GM23338 (cell line): ENCODE measurements at regions not wholly inside any gene's neighbourhood (a gene's known extent, or its start where the extent isn't known, plus 50 kb on each side); places are given as distances from the start of the nearest gene placed in this dataset.

Source experiments
- ATAC-seq: fragments of 200-7000 bp; cut with Tn5 transposase; 3 replicates; pipeline ENCODE4 v1.9.1; 2020
- DNase-seq: peaks from one replicate; pipeline ENCODE4 v3.0.0-alpha.2; 2015; ENCODE audit warnings: low spot score
- H2AFZ ChIP-seq: fragments of 200-600 bp; sonication (generic); 2 replicates; pipeline ENCODE4 v1.8.0; 2016; ENCODE audit warnings: antibody characterized with exemption, mild to moderate bottlenecking, moderate library complexity
- H3F3A ChIP-seq: fragments of 200-600 bp; sonication (generic); replicated peaks from 2 replicates; pipeline ENCODE4 v1.8.0; 2017; ENCODE audit warnings: antibody characterized with exemption, mixed run types, low read depth
- H3K27ac ChIP-seq: fragments of 200-600 bp; sonication (generic); 2 replicates; pipeline ENCODE4 v1.6.1; 2016; ENCODE audit warnings: low read depth
- H3K27me3 ChIP-seq: fragments of 200-600 bp; sonication (generic); 2 replicates; pipeline ENCODE4 v1.8.0; 2016; ENCODE audit warnings: mild to moderate bottlenecking, mixed run types, moderate library complexity; ENCODE audit not compliant: insufficient read depth
- H3K36me3 ChIP-seq: fragments of 200-600 bp; sonication (generic); 2 replicates; pipeline ENCODE4 v1.8.0; 2016; ENCODE audit warnings: mild to moderate bottlenecking; ENCODE audit not compliant: insufficient read depth
- H3K4me1 ChIP-seq: fragments of 200-600 bp; sonication (generic); 2 replicates; pipeline ENCODE4 v1.8.0; 2016; ENCODE audit warnings: mild to moderate bottlenecking, moderate library complexity; ENCODE audit not compliant: insufficient read depth
- H3K4me2 ChIP-seq: fragments of 200-600 bp; sonication (generic); 2 replicates; pipeline ENCODE4 v1.7.1; 2017; ENCODE audit warnings: mixed run types
- H3K4me3 ChIP-seq: fragments of 200-600 bp; sonication (generic); 2 replicates; pipeline ENCODE4 v1.6.1; 2016; ENCODE audit warnings: mixed run types
- H3K79me2 ChIP-seq: fragments of 200-600 bp; sonication (generic); replicated peaks from 2 replicates; pipeline ENCODE4 v1.8.0; 2017; ENCODE audit warnings: mild to moderate bottlenecking; ENCODE audit not compliant: insufficient read depth
- H3K9me2 ChIP-seq: fragments of 200-600 bp; sonication (generic); 2 replicates; pipeline ENCODE4 v1.8.0; 2017; ENCODE audit not compliant: insufficient read depth
- H4K20me1 ChIP-seq: fragments of 200-600 bp; sonication (generic); replicated peaks from 2 replicates; pipeline ENCODE4 v1.8.0; 2017; ENCODE audit warnings: mild to moderate bottlenecking; ENCODE audit not compliant: insufficient read depth
- H3K27ac Mint-ChIP-seq: 2 replicates; pipeline ENCODE4 v1.8.0; 2020; ENCODE audit warnings: inconsistent platforms, mild to moderate bottlenecking, moderate library complexity, mixed read lengths
- H3K27me3 Mint-ChIP-seq: 3 replicates; pipeline ENCODE4 v1.8.0; 2022; ENCODE audit warnings: low read depth, mild to moderate bottlenecking, moderate library complexity, mixed read lengths, inconsistent platforms; ENCODE audit not compliant: insufficient read depth, poor library complexity
- H3K36me3 Mint-ChIP-seq: 3 replicates; pipeline ENCODE4 v1.8.0; 2021; ENCODE audit warnings: low read depth, mild to moderate bottlenecking, inconsistent platforms, moderate library complexity, mixed read lengths
- H3K4me1 Mint-ChIP-seq: 3 replicates; pipeline ENCODE4 v1.8.0; 2020; ENCODE audit warnings: mild to moderate bottlenecking, inconsistent platforms, mixed read lengths
- H3K4me3 Mint-ChIP-seq: 3 replicates; pipeline ENCODE4 v1.8.0; 2021; ENCODE audit warnings: moderate library complexity, mild to moderate bottlenecking, inconsistent platforms, mixed read lengths
- H3K9me3 Mint-ChIP-seq: 3 replicates; pipeline ENCODE4 v1.8.0; 2020; ENCODE audit warnings: moderate library complexity, mild to moderate bottlenecking, inconsistent platforms, mixed read lengths
- EZH2 ChIP-seq: fragments of 200-600 bp; sonication (generic); IDR thresholded peaks from one replicate; pipeline ENCODE4 v1.8.0; 2017; ENCODE audit warnings: antibody characterized with exemption, mild to moderate bottlenecking, low read depth; ENCODE audit not compliant: unreplicated experiment
- EZH2phosphoT487 ChIP-seq: fragments of 200-600 bp; sonication (generic); IDR thresholded peaks from one replicate; pipeline ENCODE4 v1.8.1; 2018; ENCODE audit warnings: antibody characterized with exemption; ENCODE audit not compliant: unreplicated experiment
- JUNB ChIP-seq: IDR thresholded peaks from one replicate; pipeline ENCODE4 v1.6.1; 2016; ENCODE audit warnings: antibody characterized with exemption; ENCODE audit not compliant: unreplicated experiment
- NANOG ChIP-seq: IDR thresholded peaks from 2 replicates; pipeline ENCODE4 v1.6.1; 2016; ENCODE audit warnings: antibody characterized with exemption, borderline replicate concordance
- POLR2AphosphoS5 ChIP-seq: IDR thresholded peaks from 2 replicates; pipeline ENCODE4 v1.6.1; 2016; ENCODE audit warnings: antibody characterized with exemption, low read depth
- ZNF114 ChIP-seq: fragments of 250-450 bp; sonication (Bioruptor Pico); IDR thresholded peaks from 2 replicates; pipeline ENCODE4 v1.5.0; 2020; ENCODE audit warnings: mild to moderate bottlenecking, moderate library complexity
- ZNF331 ChIP-seq: fragments of 250-450 bp; sonication (Bioruptor Pico); IDR thresholded peaks from 2 replicates; pipeline ENCODE4 v1.5.0; 2020; ENCODE audit warnings: low read depth, mild to moderate bottlenecking, moderate library complexity
- TF ChIP-seq, protein P1 (sequence below): IDR thresholded peaks from one replicate; pipeline ENCODE4 v1.6.1; 2018; ENCODE audit warnings: antibody characterized with exemption; ENCODE audit not compliant: unreplicated experiment

DNA sequence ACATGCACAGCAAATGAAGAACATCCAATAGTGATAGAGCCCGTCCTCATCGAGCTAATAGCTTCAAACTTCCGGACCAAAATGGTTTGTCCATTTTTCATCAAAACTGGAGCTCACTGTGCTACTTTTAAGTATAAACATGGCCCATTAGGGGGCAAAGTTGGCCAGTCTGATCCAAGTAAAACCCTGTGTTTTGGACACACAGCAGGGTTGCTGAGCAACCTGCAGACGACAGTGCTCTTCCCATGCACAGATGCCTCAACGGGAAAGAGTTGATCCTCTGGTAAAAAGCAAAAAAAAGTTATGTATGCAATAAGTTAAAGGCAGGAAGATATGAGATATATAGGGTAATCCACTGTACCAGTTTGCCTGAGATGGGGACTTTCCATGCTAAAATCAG is 244.0 kb upstream of the THBS1 start (continued):
- TF ChIP-seq JUNB = no peak

DNA sequence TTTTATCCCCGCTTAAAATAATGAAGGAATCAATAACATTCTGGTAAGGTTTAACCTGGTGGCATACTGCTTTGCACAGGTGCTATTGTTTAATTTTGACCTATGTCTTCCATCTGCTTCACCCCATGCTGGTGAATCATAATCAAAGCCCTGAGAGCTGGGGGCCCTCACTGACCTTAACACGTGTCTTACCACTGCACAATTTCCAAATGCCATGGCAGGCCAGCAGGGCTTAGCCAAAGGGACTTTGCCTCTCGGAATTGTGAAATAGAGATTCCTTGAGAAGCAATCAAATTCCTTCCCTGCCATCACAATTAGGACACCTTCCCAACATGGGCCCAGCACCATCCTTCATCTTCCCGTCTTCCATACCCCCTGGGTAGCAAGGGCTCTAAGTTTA is 242.6 kb upstream of the THBS1 start:
- Histone ChIP-seq H3F3A (no peaks in the 10 kb centered on the region), H3K4me2 (no peak overlapping the region), H4K20me1 (no peaks in the 10 kb centered on the region), H3K36me3 (no peaks in the 10 kb centered on the region), H3K27ac (no peak overlapping the region), H3K4me3 (no peak overlapping the region), H3K9me2 (no peaks in the 10 kb centered on the region), H3K4me1 (no peaks in the 10 kb centered on the region; the same call in 1 of the 2 replicates), H2AFZ (no peak overlapping the region), H3K27me3 (no peaks in the 10 kb centered on the region), H3K79me2 (no peaks in the 10 kb centered on the region)
- DNase-seq (no peak), ATAC-seq (no peak)
- Mint-ChIP-seq H3K4me1 (peaks cover 3% of the 10 kb centered on the region), H3K27ac (no peak overlapping the region), H3K9me3 (peaks cover 3% of the 10 kb centered on the region; the same call in 1 of the 3 replicates), H3K36me3 (peaks cover 5% of the 10 kb centered on the region; the same call in 2 of the 3 replicates), H3K4me3 (no peak overlapping the region), H3K27me3 (peaks cover 2% of the 10 kb centered on the region)
- TF ChIP-seq ZNF114 (CRISPR knock-in tag) (no peak), EZH2phosphoT487 (no peak), POLR2AphosphoS5 (no peak), EZH2 (no peak), JUNB (no peak), ZNF331 (no peak)
- TF ChIP-seq, protein P1, sequence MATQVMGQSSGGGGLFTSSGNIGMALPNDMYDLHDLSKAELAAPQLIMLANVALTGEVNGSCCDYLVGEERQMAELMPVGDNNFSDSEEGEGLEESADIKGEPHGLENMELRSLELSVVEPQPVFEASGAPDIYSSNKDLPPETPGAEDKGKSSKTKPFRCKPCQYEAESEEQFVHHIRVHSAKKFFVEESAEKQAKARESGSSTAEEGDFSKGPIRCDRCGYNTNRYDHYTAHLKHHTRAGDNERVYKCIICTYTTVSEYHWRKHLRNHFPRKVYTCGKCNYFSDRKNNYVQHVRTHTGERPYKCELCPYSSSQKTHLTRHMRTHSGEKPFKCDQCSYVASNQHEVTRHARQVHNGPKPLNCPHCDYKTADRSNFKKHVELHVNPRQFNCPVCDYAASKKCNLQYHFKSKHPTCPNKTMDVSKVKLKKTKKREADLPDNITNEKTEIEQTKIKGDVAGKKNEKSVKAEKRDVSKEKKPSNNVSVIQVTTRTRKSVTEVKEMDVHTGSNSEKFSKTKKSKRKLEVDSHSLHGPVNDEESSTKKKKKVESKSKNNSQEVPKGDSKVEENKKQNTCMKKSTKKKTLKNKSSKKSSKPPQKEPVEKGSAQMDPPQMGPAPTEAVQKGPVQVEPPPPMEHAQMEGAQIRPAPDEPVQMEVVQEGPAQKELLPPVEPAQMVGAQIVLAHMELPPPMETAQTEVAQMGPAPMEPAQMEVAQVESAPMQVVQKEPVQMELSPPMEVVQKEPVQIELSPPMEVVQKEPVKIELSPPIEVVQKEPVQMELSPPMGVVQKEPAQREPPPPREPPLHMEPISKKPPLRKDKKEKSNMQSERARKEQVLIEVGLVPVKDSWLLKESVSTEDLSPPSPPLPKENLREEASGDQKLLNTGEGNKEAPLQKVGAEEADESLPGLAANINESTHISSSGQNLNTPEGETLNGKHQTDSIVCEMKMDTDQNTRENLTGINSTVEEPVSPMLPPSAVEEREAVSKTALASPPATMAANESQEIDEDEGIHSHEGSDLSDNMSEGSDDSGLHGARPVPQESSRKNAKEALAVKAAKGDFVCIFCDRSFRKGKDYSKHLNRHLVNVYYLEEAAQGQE = no peak

DNA sequence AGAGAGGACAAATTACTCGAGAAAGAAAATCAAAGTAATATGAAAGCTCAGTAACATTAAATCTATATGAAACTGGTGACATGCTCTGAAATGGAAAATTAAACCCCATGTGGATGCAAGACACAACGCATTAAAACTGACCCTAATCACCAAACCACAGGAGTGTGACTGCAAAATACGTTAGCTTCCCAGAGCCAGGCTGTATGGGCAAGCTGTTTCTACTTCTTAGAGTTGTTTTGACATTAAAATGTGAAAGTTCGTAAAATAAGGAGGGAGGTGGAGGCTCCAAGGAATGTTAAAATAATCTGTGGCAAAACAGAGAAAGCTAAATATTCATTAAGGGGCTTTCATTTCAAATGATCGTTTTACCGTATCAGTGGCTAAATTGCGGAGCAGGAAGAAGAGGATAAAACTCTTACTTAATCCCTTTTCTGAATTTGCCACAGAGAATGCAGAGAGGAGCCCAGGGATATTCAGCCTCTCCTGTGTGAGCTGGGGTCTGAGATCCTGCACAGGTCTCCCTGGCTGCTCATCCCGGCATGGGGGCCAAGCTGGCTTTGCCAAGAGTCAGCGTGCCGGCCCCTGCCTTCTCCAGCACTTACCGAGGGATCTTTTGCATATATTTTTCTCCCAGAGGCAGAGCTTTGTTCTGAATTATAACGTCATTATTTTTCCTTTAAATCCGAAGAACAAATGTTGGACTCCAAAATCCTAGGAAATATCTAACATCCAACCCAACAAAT is 239.8 kb upstream of the THBS1 start:
- DNase-seq = peak; percentile 3
- H3K4me3 Mint-ChIP-seq = no peak overlapping the region
- TF ChIP-seq EZH2phosphoT487 = no peak
- no peak for TF ChIP-seq NANOG
- no peak for TF ChIP-seq POLR2AphosphoS5
- TF ChIP-seq, protein P1 = no peak
- TF ChIP-seq ZNF331 = no peak

More for the DNA sequence above, 239.8 kb upstream of the THBS1 start:
- Histone ChIP-seq H3K4me1 (no peaks in the 10 kb centered on the region; the same call in 1 of the 2 replicates), H2AFZ (peak overlapping the region; percentile 54; the same call in 1 of the 2 replicates), H3K4me2 (peak overlapping the region; percentile 10; the same call in 1 of the 2 replicates), H3K27ac (no peak overlapping the region), H3K4me3 (no peak overlapping the region), H3F3A (no peaks in the 10 kb centered on the region), H3K79me2 (no peaks in the 10 kb centered on the region), H3K27me3 (no peaks in the 10 kb centered on the region), H3K9me2 (no peaks in the 10 kb centered on the region), H3K36me3 (no peaks in the 10 kb centered on the region), H4K20me1 (no peaks in the 10 kb centered on the region)
- ATAC-seq = peak; percentile 64
- H3K27ac Mint-ChIP-seq = no peak overlapping the region
- peaks cover 8% of the 10 kb centered on the region; the same call in 1 of the 3 replicates for H3K9me3 Mint-ChIP-seq
- peaks cover 9% of the 10 kb centered on the region for H3K4me1 Mint-ChIP-seq
- peaks cover 6% of the 10 kb centered on the region; the same call in 2 of the 3 replicates for H3K36me3 Mint-ChIP-seq
- H3K27me3 Mint-ChIP-seq = peaks cover 2% of the 10 kb centered on the region
